HCT116 (cell line): ENCODE measurements at regions not wholly inside any gene's neighbourhood (a gene's known extent, or its start where the extent isn't known, plus 50 kb on each side); places are given as distances from the start of the nearest gene placed in this dataset.
A peak's percentile ranks its signal among the peaks of the same experiment; 100 is the strongest.

ENCODE experiments used
- ATAC-seq: fragments of 200-7000 bp; cut with Tn5 transposase; 2 replicates; pipeline ENCODE4 v1.9.1; 2020; ENCODE audit warnings: mild to moderate bottlenecking, moderate library complexity
- BruUV-seq: library from RNA; stranded (reverse); fragments of 400-500 nt; replicated peaks from 2 replicates; lab custom pipeline; 2021; lab: Mats Ljungman, UMichigan
- CTCF ChIA-PET: fragments of 300-600 bp; sonication (Branson Sonifier 250); formaldehyde crosslinking; loops from one replicate; lab custom pipeline; 2021; ENCODE audit warnings: antibody characterized with exemption; lab: Charles Lee
- POLR2A ChIA-PET: fragments of 300-600, 350-600 bp; sonication (Branson Sonifier 250); formaldehyde crosslinking; loops from one replicate; lab custom pipeline; 2021; ENCODE audit warnings: antibody characterized with exemption; lab: Charles Lee
- RAD21 ChIA-PET, 2 experiments: fragments of 300-600 bp; sonication (Branson Sonifier 250); formaldehyde crosslinking; loops; one replicate each; lab custom pipeline; 2023; ENCODE audit warnings: low total read pairs in 2 of 2; ENCODE audit not compliant: uncharacterized antibody in 2 of 2, unreplicated experiment in 2 of 2, low non-redundant PET in 1 of 2; lab: Charles Lee
- DNase-seq: peaks from one replicate; pipeline ENCODE4 v3.0.0-alpha.2; 2010; ENCODE audit warnings: low read depth, low spot score
- H2AFZ ChIP-seq: fragments of 200-600 bp; shearing (Covaris generic), sonication (generic); 2 replicates; pipeline ENCODE4 v1.6.1; 2017; ENCODE audit warnings: low read depth, mixed run types, mixed read lengths, antibody characterized with exemption, low read length; ENCODE audit not compliant: poor library complexity, severe bottlenecking
- H3K27ac ChIP-seq: 2 replicates; pipeline ENCODE4 v1.5.1; 2012; ENCODE audit warnings: low read depth, low read length
- H3K27me3 ChIP-seq: fragments of 200-600 bp; sonication (generic); 2 replicates; pipeline ENCODE4 v1.6.1; 2016; ENCODE audit warnings: mixed run types, low read length, mixed read lengths; ENCODE audit not compliant: insufficient read depth
- H3K36me3 ChIP-seq, 2 experiments: fragments of 200-500 bp in 1 of 2; fragments of 200-600 bp in 1 of 2; sonication (Bioruptor generic) in 1 of 2; sonication (generic) in 1 of 2; 2 replicates each; pipeline versions ENCODE4 v1.5.1 to v1.6.1; 2014 to 2016; ENCODE audit warnings: low read length in 2 of 2, inconsistent platforms in 1 of 2, mixed read lengths in 1 of 2, mixed run types in 1 of 2; ENCODE audit not compliant: insufficient read depth in 2 of 2, control insufficient read depth in 1 of 2
- H3K4me1 ChIP-seq, 2 experiments: fragments of 200-600 bp in 1 of 2; sonication (generic) in 1 of 2; 2 replicates each; pipeline versions ENCODE4 v1.5.1 to v1.6.1; 2012 to 2017; ENCODE audit warnings: low read length in 2 of 2, inconsistent platforms in 1 of 2, mild to moderate bottlenecking in 1 of 2, mixed read lengths in 1 of 2, mixed run types in 1 of 2, moderate library complexity in 1 of 2; ENCODE audit not compliant: insufficient read depth in 2 of 2, control insufficient read depth in 1 of 2
- H3K4me2 ChIP-seq: fragments of 200-600 bp; sonication (generic); 2 replicates; pipeline ENCODE4 v1.6.1; 2017; ENCODE audit warnings: mixed run types, low read length, mixed read lengths
- H3K4me3 ChIP-seq, 2 experiments: fragments of 200-600 bp in 1 of 2; sonication (generic) in 1 of 2; replicated peaks in 1 of 2; 2 replicates each; pipeline ENCODE4 v1.5.1; 2011 to 2016; ENCODE audit warnings: low read length in 2 of 2, control low read depth in 1 of 2, low read depth in 1 of 2, mild to moderate bottlenecking in 1 of 2, mixed read lengths in 1 of 2, mixed run types in 1 of 2
- H3K79me2 ChIP-seq: fragments of 200-600 bp; sonication (generic); 2 replicates; pipeline ENCODE4 v1.6.1; 2017; ENCODE audit warnings: mild to moderate bottlenecking, mixed run types, low read length, moderate library complexity, mixed read lengths; ENCODE audit not compliant: insufficient read depth
- H3K9ac ChIP-seq: fragments of 200-600 bp; sonication (generic); 2 replicates; pipeline ENCODE4 v1.6.1; 2016; ENCODE audit warnings: low read length, mixed read lengths
- H3K9me2 ChIP-seq: fragments of 200-600 bp; sonication (generic), shearing (Covaris generic); 2 replicates; pipeline ENCODE4 v1.6.1; 2017; ENCODE audit warnings: mixed run types, mild to moderate bottlenecking, moderate library complexity; ENCODE audit not compliant: insufficient read depth
- H3K9me3 ChIP-seq, 2 experiments: fragments of 200-500 bp in 1 of 2; fragments of 200-600 bp in 1 of 2; sonication (Bioruptor generic) in 1 of 2; sonication (generic) in 1 of 2; 2 replicates each; pipeline ENCODE4 v1.6.1; 2014 to 2017; ENCODE audit warnings: low read length in 2 of 2, mixed read lengths in 2 of 2, inconsistent platforms in 1 of 2, low read depth in 1 of 2, mild to moderate bottlenecking in 1 of 2, mixed run types in 1 of 2, moderate library complexity in 1 of 2; ENCODE audit not compliant: control insufficient read depth in 1 of 2, insufficient read depth in 1 of 2
- H4K20me1 ChIP-seq: fragments of 200-600 bp; sonication (generic), shearing (Covaris generic); 2 replicates; pipeline ENCODE4 v1.6.1; 2017; ENCODE audit warnings: mixed run types, mild to moderate bottlenecking, moderate library complexity; ENCODE audit not compliant: insufficient read depth
- CBX3 ChIP-seq: IDR thresholded peaks from 2 replicates; pipeline ENCODE4 v1.6.1; 2012; ENCODE audit warnings: low read depth
- CEBPB ChIP-seq: IDR thresholded peaks from 2 replicates; pipeline ENCODE4 v1.6.1; 2012; ENCODE audit warnings: low read depth
- EGR1 ChIP-seq: IDR thresholded peaks from 2 replicates; pipeline ENCODE4 v1.6.1; 2012; ENCODE audit warnings: low read depth
- ELF1 ChIP-seq: IDR thresholded peaks from 2 replicates; pipeline ENCODE4 v1.6.1; 2012; ENCODE audit warnings: low read depth, borderline replicate concordance
- EZH2phosphoT487 ChIP-seq: fragments of 200-600 bp; IDR thresholded peaks from 2 replicates; pipeline ENCODE4 v1.6.1; 2018; ENCODE audit warnings: antibody characterized with exemption, borderline replicate concordance
- FOSL1 ChIP-seq: IDR thresholded peaks from 2 replicates; pipeline ENCODE4 v1.6.1; 2012; ENCODE audit warnings: low read depth
- JUND ChIP-seq: IDR thresholded peaks from 2 replicates; pipeline ENCODE4 v1.6.1; 2012
- POLR2A ChIP-seq: IDR thresholded peaks from 2 replicates; pipeline ENCODE4 v1.7.0; 2011; ENCODE audit warnings: borderline replicate concordance; ENCODE audit not compliant: insufficient read depth, insufficient read length; ENCODE audit errors: extremely low read depth
- POLR2AphosphoS5 ChIP-seq: IDR thresholded peaks from 2 replicates; pipeline ENCODE4 v1.6.1; 2011; ENCODE audit warnings: mild to moderate bottlenecking, low read depth, low read length, moderate library complexity
- SP1 ChIP-seq: IDR thresholded peaks from 2 replicates; pipeline ENCODE4 v1.6.1; 2012; ENCODE audit warnings: low read depth
- TCF7L2 ChIP-seq: IDR thresholded peaks from 2 replicates; pipeline ENCODE4 v1.7.0; 2011; ENCODE audit warnings: borderline replicate concordance, inconsistent platforms; ENCODE audit not compliant: insufficient read depth, insufficient read length; ENCODE audit errors: extremely low read depth
- YY1 ChIP-seq: IDR thresholded peaks from 2 replicates; pipeline ENCODE4 v1.6.1; 2011; ENCODE audit warnings: low read length, low read depth, moderate library complexity, mild to moderate bottlenecking; ENCODE audit not compliant: insufficient replicate concordance; ENCODE audit errors: extremely low read depth
- ZFX ChIP-seq: fragments of 450-650 bp; IDR thresholded peaks from 2 replicates; pipeline ENCODE4 v1.6.1; 2017
- ZNF274 ChIP-seq: fragments of 200-500 bp; sonication (Bioruptor generic); IDR thresholded peaks from 2 replicates; pipeline ENCODE4 v1.6.1; 2014; ENCODE audit warnings: mild to moderate bottlenecking, low read depth, low read length, inconsistent platforms
- intact Hi-C: fragments of 100-400 bp; cut with micrococcal nuclease; formaldehyde crosslinking; loops from 2 replicates; pipeline ENCODE4 v1.10.0; 2022
- TF ChIP-seq, protein P1 (sequence below), 3 experiments: fragments of 200-600 bp in 1 of 3; sonication (generic) in 1 of 3; IDR thresholded peaks in 2 of 3; conservative IDR thresholded peaks in 1 of 3; 2 replicates each; pipeline ENCODE4 v1.5.1; 2012 to 2017; ENCODE audit warnings: low read depth in 2 of 3, low read length in 2 of 3, antibody characterized with exemption in 1 of 3, borderline replicate concordance in 1 of 3, control low read depth in 1 of 3, mild to moderate bottlenecking in 1 of 3, mixed read lengths in 1 of 3, mixed run types in 1 of 3, moderate library complexity in 1 of 3; ENCODE audit not compliant: insufficient read depth in 1 of 3
- TF ChIP-seq, protein P2 (sequence below): IDR thresholded peaks from 2 replicates; pipeline ENCODE4 v1.6.1; 2011; ENCODE audit warnings: mild to moderate bottlenecking, low read length, moderate library complexity; ENCODE audit not compliant: insufficient replicate concordance; ENCODE audit errors: extremely low read depth
- TF ChIP-seq, protein P3 (sequence below): IDR thresholded peaks from 2 replicates; pipeline ENCODE4 v1.6.1; 2012
- TF ChIP-seq, protein P4 (sequence below): IDR thresholded peaks from 2 replicates; pipeline ENCODE4 v1.6.1; 2012

- peak overlapping the region; percentile 19 to 37 for H3K4me3 ChIP-seq
- peak; percentile 96 for ATAC-seq
These were observed 71.0 kb upstream of the CYP1B1 start for GRCh38 chr2:38146907-38147307.

More at GRCh38 chr2:38146907-38147307, 71.0 kb upstream of the CYP1B1 start:
- Histone ChIP-seq H2AFZ (peak overlapping the region; percentile 67), H3K4me1 (peaks cover 22 to 25% of the 10 kb centered on the region in 2 experiments), H3K79me2 (no peaks in the 10 kb centered on the region), H3K9ac (peak overlapping the region; percentile 54), H3K4me2 (peak overlapping the region; percentile 78), H3K36me3 (no peaks in the 10 kb centered on the region), H3K9me3 (peaks cover 0 to 6% of the 10 kb centered on the region in 2 experiments; a peak in 1 of 4 replicates), H3K27ac (peak overlapping the region; percentile 69), H3K9me2 (peaks cover 3% of the 10 kb centered on the region; the same call in 1 of the 2 replicates), H3K27me3 (no peaks in the 10 kb centered on the region), H4K20me1 (no peaks in the 10 kb centered on the region)
- DNase-seq: peak; percentile 79
- no TSS peak for BruUV-seq
- RAD21 ChIA-PET: interaction anchor here in 1 of 2 experiments (0.6 kb wide), 1 partner anchor 52 kb away, joined by 3 read pairs; no protein-coding TSS in a partner anchor
- CTCF ChIA-PET: interaction anchor here (1.1 to 1.4 kb wide), 2 partner anchors 70 to 128 kb away, joined by 4 to 7 read pairs; partner anchors contain the start of gene CYP1B1
- intact Hi-C loops: no loop called here
- TF ChIP-seq YY1 (peak; percentile 25), ELF1 (no peak), POLR2AphosphoS5 (no peak), EZH2phosphoT487 (no peak), FOSL1 (peak; percentile 85), JUND (peak; percentile 90), ZFX (no peak), POLR2A (no peak), SP1 (peak; percentile 63), EGR1 (peak; percentile 65), ZNF274 (no peak), TCF7L2 (no peak), CBX3 (peak; percentile 86), CEBPB (peak; percentile 42)
- TF ChIP-seq, protein P1, sequence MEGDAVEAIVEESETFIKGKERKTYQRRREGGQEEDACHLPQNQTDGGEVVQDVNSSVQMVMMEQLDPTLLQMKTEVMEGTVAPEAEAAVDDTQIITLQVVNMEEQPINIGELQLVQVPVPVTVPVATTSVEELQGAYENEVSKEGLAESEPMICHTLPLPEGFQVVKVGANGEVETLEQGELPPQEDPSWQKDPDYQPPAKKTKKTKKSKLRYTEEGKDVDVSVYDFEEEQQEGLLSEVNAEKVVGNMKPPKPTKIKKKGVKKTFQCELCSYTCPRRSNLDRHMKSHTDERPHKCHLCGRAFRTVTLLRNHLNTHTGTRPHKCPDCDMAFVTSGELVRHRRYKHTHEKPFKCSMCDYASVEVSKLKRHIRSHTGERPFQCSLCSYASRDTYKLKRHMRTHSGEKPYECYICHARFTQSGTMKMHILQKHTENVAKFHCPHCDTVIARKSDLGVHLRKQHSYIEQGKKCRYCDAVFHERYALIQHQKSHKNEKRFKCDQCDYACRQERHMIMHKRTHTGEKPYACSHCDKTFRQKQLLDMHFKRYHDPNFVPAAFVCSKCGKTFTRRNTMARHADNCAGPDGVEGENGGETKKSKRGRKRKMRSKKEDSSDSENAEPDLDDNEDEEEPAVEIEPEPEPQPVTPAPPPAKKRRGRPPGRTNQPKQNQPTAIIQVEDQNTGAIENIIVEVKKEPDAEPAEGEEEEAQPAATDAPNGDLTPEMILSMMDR (IDR thresholded peaks at IDR 0.05 in 2 of 3, conservative IDR thresholded peaks at IDR 0.05 in 1 of 3; ENCODE audit: borderline replicate concordance in 1 of 3, insufficient read depth in 1 of 3, low read depth in 2 of 3, low read length in 2 of 3): no peak
- TF ChIP-seq, protein P2, sequence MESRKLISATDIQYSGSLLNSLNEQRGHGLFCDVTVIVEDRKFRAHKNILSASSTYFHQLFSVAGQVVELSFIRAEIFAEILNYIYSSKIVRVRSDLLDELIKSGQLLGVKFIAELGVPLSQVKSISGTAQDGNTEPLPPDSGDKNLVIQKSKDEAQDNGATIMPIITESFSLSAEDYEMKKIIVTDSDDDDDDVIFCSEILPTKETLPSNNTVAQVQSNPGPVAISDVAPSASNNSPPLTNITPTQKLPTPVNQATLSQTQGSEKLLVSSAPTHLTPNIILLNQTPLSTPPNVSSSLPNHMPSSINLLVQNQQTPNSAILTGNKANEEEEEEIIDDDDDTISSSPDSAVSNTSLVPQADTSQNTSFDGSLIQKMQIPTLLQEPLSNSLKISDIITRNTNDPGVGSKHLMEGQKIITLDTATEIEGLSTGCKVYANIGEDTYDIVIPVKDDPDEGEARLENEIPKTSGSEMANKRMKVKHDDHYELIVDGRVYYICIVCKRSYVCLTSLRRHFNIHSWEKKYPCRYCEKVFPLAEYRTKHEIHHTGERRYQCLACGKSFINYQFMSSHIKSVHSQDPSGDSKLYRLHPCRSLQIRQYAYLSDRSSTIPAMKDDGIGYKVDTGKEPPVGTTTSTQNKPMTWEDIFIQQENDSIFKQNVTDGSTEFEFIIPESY: peak; percentile 35
- TF ChIP-seq, protein P3, sequence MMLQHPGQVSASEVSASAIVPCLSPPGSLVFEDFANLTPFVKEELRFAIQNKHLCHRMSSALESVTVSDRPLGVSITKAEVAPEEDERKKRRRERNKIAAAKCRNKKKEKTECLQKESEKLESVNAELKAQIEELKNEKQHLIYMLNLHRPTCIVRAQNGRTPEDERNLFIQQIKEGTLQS: peak; percentile 59; the same call in 1 of the 2 replicates
- TF ChIP-seq, protein P4, sequence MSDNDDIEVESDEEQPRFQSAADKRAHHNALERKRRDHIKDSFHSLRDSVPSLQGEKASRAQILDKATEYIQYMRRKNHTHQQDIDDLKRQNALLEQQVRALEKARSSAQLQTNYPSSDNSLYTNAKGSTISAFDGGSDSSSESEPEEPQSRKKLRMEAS: peak; percentile 68
- TF ChIP-seq, all 23 proteins: peak for 10
- POLR2A ChIA-PET: interaction anchor here (0.8 to 0.9 kb wide), 2 partner anchors 16 to 41 kb away, joined by 3 read pairs; no protein-coding TSS in a partner anchor
